ENCODE measurements at regions not wholly inside any gene's neighbourhood (a gene's known extent, or its start where the extent isn't known, plus 50 kb on each side); places are given as distances from the start of the nearest gene placed in this dataset.
"Not testable (repeated sequence)": the region's sequence is repeated elsewhere in the genome, so short reads cannot be mapped to it uniquely, and the experiment has no call there.

GRCh38 chr14:106626942-106627588, 1100.7 kb downstream of the TMEM121 start:
- TF ChIP-seq CTCF (conservative IDR thresholded peaks at IDR 0.05; ENCODE audit: low read depth, low read length) = 0 out of 2 replicates have a peak, but pooled peaks have one; percentile 16
- not testable (repeated sequence) for TF ChIP-seq EZH2 (IDR thresholded peaks at IDR 0.05; ENCODE audit: low read length, unreplicated experiment); EZH2phosphoT487 (IDR thresholded peaks at IDR 0.05; ENCODE audit: borderline replicate concordance, low read length)
